GM12865 (cell line): ENCODE measurements at regions not wholly inside any gene's neighbourhood (a gene's known extent, or its start where the extent isn't known, plus 50 kb on each side); places are given as distances from the start of the nearest gene placed in this dataset.
A peak's percentile ranks its signal among the peaks of the same experiment; 100 is the strongest.

Source experiments
- DNase-seq: peaks from one replicate; pipeline ENCODE4 v3.0.0; 2010; ENCODE audit warnings: low read depth
- H3K4me3 ChIP-seq: 2 replicates; pipeline ENCODE4 v1.5.1; 2011; ENCODE audit warnings: mild to moderate bottlenecking, low read depth, low read length, control low read depth
- TF ChIP-seq, protein P1 (sequence below): IDR thresholded peaks from 2 replicates; pipeline ENCODE4 v1.5.1; 2011; ENCODE audit warnings: low read length, control low read depth, low read depth, inconsistent platforms; ENCODE audit not compliant: insufficient read depth; ENCODE audit errors: missing control alignments

DNA sequence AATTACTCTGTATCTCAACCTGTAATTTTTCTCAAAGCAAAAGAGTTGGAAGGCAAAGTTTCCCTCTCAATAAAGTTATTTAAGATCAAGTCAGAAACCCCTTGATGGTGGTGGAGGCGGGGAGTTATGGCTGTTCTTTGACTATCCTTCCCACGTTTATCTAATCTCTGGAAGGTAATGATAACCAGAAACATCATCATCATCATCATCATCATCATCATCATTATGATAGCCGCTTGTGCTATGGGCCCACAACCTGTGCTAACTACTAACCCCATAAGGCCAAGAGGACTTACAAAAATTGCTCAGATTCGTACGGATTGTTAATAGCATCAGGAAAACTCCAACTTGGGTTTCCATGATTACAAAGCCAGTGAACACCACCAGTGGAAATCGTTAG, 502.3 kb downstream of the SH2D4B start:
- H3K4me3 ChIP-seq, result no peak overlapping the region
- no peak for DNase-seq

DNA sequence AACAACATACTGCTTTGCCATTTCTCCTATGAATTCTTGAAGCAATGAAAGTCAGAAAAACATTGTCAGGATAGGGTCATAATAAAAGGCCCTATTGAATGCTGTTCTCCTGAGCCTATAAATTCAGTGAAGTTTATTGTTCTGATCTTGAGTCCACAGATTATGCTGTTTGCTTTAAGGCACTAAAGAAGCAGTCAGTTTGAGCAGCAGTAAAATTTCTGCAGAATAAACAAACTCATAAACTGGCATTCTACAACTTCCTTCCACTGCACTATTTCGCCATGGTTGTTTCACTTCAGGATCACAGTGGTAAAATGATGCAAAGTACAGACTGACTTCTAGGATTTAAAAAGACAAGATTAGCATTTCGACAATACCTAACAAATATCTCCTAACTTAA, 503.2 kb downstream of the SH2D4B start:
- TF ChIP-seq, protein P1, sequence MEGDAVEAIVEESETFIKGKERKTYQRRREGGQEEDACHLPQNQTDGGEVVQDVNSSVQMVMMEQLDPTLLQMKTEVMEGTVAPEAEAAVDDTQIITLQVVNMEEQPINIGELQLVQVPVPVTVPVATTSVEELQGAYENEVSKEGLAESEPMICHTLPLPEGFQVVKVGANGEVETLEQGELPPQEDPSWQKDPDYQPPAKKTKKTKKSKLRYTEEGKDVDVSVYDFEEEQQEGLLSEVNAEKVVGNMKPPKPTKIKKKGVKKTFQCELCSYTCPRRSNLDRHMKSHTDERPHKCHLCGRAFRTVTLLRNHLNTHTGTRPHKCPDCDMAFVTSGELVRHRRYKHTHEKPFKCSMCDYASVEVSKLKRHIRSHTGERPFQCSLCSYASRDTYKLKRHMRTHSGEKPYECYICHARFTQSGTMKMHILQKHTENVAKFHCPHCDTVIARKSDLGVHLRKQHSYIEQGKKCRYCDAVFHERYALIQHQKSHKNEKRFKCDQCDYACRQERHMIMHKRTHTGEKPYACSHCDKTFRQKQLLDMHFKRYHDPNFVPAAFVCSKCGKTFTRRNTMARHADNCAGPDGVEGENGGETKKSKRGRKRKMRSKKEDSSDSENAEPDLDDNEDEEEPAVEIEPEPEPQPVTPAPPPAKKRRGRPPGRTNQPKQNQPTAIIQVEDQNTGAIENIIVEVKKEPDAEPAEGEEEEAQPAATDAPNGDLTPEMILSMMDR, result no peak
- H3K4me3 ChIP-seq, result no peak overlapping the region

More for the DNA sequence above, 502.3 kb downstream of the SH2D4B start:
- TF ChIP-seq, protein P1, result no peak

DNA sequence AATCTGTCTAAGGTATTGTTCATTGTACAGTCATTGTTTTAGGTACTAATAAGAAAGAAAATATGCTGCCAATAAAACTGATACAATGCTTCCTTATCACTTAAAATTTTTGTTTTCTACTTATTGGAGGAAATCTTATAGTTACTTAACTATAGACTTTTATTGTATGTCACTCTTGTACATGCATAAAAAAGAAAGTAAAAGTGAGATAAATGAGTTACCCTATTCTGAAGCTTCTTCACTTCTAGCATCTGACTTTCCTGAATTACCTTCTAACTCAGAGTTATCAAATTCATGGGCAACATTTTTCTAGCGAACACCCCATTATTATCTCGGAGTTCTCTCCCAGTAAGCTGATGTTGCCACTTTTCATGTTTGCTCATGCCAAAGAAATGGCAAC, 504.9 kb downstream of the SH2D4B start:
- DNase-seq, result no peak
- H3K4me3 ChIP-seq, result peak overlapping the region; percentile 51
- TF ChIP-seq, protein P1, result no peak

More for the DNA sequence above, 503.2 kb downstream of the SH2D4B start:
- DNase-seq, result no peak

DNA sequence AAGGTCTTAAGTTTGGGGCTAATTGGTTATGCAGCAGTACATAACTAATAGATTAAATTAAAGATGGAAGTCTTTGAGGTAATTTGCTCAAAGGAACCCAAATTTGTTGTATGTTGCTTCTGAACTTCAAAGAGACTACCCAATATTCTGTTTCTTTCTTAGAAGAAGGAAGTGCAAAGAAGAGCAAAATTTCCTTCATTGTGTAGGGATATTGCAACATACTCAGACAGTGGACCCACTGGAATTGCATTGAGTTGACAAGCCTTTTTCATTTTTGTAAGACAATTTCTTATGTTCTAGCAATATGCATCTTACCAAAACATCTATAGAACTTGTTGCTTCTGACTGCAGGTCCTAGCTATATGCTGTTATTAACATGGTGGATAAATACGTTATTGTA, 527.8 kb downstream of the SH2D4B start:
- TF ChIP-seq, protein P1, result no peak
- no peak overlapping the region for H3K4me3 ChIP-seq
- DNase-seq, result no peak

DNA sequence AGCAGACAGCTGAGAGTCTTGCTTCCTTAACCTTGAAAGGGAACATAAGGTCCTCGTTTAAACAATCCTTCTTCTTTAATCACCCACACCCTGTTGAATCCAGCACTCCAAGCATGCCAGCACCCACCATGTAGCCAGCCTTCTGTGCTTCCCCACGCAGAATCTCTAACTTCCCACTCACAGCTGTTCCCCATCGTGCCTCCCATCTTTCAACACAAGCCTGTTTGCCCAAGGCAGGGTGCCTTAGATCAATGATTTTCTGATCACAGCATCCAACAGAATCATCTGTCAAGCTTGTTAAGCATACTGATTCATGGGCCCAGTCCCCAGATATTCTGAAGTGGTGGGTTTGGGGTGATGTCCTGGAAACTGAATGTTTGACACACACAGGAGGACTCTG, 530.8 kb downstream of the SH2D4B start:
- H3K4me3 ChIP-seq, result no peak overlapping the region
- TF ChIP-seq, protein P1, result no peak
- no peak for DNase-seq

DNA sequence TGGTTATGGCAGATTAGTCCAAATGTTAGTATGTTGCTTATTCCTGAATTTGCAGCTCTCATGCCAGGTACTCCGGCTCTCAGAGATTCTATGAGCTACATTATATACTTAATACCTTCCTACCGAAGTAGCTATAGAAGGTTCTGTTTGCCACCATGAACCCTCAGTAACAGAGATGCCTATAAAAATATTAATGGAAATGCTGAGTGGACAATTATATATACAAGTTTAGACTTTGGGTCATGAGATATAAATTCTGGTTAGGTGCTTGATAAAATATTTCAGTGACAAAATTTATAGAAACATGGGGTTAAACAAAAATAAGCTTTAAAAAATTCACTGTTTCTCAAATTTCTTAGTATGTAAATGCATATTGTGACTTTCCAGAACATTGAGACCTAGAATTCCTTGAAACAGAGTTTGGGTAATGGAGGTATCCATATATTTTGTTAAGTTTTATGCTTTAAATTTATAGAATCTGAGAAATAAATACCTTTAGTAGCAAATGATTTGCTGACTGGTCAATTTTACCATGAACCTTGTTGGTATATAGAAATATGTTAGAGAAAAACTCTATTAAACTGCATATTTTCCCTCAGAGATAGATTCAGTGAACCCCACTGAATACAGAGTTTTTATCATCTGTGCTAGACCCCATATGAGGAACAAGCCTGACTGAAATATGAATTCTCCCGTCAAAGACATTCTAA, 533.5 kb downstream of the SH2D4B start:
- no peak for DNase-seq
- no peak overlapping the region for H3K4me3 ChIP-seq
- TF ChIP-seq, protein P1, result no peak

DNA sequence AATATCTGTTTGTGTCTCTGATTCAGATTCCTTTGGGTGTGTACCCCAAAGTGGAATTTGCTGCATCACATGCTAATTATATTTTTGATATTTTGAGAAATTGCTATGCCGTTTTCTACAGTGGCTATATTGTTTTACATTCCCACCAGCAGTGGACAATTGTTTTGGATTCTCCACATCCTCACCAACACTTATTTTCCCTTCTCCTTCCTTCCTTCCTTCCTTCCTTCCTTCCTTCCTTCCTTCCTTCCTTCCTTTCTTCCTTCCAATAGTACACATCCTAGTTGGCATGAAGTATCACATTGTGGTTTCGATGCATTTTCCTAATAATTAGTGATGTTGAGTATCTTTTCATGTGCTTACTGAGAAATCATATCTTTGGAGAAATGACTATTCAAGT, 535.5 kb downstream of the SH2D4B start:
- TF ChIP-seq, protein P1, result no peak
- DNase-seq, result no peak
- no peak overlapping the region for H3K4me3 ChIP-seq
